ENCODE measurements at regions not wholly inside any gene's neighbourhood (a gene's known extent, or its start where the extent isn't known, plus 50 kb on each side); places are given as distances from the start of the nearest gene placed in this dataset.

DNA sequence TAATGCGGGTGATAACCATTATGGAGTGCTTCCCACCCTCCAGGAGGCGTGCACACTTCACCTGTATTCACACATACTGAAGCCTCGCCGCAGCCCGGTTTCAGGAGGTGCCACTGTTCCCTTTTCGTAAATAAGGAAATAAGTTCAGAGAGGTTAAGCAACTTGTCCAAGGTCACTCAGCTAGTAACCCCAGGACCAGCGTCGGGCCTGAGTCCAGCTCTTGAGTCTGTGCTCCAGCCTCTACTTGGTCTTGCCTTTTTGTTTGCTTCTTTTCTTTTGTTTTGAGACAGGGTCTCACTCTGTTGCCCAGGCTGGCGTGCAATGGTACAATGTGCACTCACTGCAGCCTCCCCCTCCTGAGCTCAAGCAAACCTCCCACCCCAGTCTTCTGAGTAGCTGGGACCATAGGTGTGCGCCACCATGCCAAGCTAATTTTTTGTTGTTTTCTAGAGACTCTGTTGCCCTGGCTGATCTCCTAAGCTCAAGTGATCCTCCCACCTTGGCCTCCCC lies 63.5 kb upstream of the CIBAR2 start:
- TF ChIP-seq CTCF (IDR thresholded peaks at IDR 0.05; ENCODE audit: low read depth, low read length) = no peak
- TF ChIP-seq EZH2phosphoT487 (IDR thresholded peaks at IDR 0.05; ENCODE audit: low read depth) = no peak
- H3K4me2 ChIP-seq (ENCODE audit: low read length) = no peak overlapping the region
- no peaks in the 10 kb centered on the region for H3K79me2 ChIP-seq (ENCODE audit: low read length)

DNA sequence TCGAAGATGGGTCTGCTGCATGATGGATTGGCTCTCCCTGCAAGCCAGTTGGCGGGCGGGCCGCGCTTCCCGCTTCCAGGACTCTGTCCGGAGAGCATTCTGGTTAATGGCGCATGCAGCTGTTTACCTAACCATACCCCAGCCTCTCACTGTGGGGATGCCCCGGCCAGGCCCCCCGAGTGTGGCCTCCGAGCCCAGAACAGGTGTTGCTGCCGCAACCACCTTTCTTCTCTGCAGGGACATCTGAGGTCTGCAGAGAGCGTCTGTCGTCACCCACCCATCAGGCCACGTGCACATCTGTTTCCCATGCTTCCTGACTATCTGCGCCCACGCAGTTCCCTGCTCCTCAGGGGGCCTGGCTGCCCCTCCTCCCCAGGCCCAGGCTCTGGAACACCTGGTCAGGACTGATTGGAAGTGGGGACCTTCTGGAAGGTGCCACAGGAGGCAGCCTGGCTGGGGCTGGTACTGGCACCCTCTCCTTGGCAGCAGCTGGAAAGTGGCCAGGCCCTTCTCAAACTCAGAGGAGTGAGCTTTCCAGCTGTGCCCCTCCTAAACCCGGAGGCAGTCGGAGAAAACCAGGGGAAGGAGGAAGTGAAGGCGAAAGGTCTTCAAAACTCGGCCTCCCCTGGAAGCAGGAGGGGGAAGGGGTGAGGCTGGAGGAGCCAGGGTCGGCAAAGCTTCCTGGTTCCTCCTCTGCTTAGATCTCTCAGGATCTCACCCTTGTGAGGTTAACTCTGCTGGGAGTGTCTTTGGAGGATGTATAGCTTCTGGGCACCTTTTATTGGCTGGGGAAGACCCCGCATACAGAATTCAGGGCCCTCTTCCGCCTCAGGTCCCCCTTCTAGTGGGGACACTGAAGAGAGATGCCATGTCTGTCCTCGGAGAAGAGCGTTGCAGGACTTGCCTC lies 64.5 kb upstream of the CIBAR2 start:
- no peak overlapping the region for H3K4me3 ChIP-seq (ENCODE audit: low read length)
- H3K27ac ChIP-seq (ENCODE audit: low read length) = no peak overlapping the region
- no peaks in the 10 kb centered on the region for H4K20me1 ChIP-seq (ENCODE audit: insufficient read depth, low read length)
- no peaks in the 10 kb centered on the region for H3K79me2 ChIP-seq (ENCODE audit: low read length)
- H2AFZ ChIP-seq (ENCODE audit: low read depth, low read length) = no peak overlapping the region
- H3K9me3 ChIP-seq (ENCODE audit: insufficient read depth, low read length) = no peaks in the 10 kb centered on the region
- H3K36me3 ChIP-seq (replicated peaks; ENCODE audit: low read depth, low read length) = no peaks in the 10 kb centered on the region
- H3K27me3 ChIP-seq (ENCODE audit: low read depth, low read length) = peaks cover 4% of the 10 kb centered on the region; the same call in 1 of the 2 replicates
- no peaks in the 10 kb centered on the region for H3K4me1 ChIP-seq (ENCODE audit: low read length)
- no peak overlapping the region for H3K4me2 ChIP-seq (ENCODE audit: low read length)
- TF ChIP-seq CTCF (IDR thresholded peaks at IDR 0.05; ENCODE audit: low read depth, low read length) (no peak), EZH2phosphoT487 (IDR thresholded peaks at IDR 0.05; ENCODE audit: low read depth) (no peak)
- H3K9ac ChIP-seq (ENCODE audit: low read length) = no peak overlapping the region

More for the DNA sequence above, 63.5 kb upstream of the CIBAR2 start:
- peaks cover 4% of the 10 kb centered on the region; the same call in 1 of the 2 replicates for H3K27me3 ChIP-seq (ENCODE audit: low read depth, low read length)
- H3K9ac ChIP-seq (ENCODE audit: low read length) = no peak overlapping the region
- H4K20me1 ChIP-seq (ENCODE audit: insufficient read depth, low read length) = no peaks in the 10 kb centered on the region
- no peaks in the 10 kb centered on the region for H3K4me1 ChIP-seq (ENCODE audit: low read length)
- H3K4me3 ChIP-seq (ENCODE audit: low read length) = no peak overlapping the region
- no peaks in the 10 kb centered on the region for H3K9me3 ChIP-seq (ENCODE audit: insufficient read depth, low read length)
- no peaks in the 10 kb centered on the region for H3K36me3 ChIP-seq (replicated peaks; ENCODE audit: low read depth, low read length)
- H3K27ac ChIP-seq (ENCODE audit: low read length) = no peak overlapping the region
- H2AFZ ChIP-seq (ENCODE audit: low read depth, low read length) = no peak overlapping the region

DNA sequence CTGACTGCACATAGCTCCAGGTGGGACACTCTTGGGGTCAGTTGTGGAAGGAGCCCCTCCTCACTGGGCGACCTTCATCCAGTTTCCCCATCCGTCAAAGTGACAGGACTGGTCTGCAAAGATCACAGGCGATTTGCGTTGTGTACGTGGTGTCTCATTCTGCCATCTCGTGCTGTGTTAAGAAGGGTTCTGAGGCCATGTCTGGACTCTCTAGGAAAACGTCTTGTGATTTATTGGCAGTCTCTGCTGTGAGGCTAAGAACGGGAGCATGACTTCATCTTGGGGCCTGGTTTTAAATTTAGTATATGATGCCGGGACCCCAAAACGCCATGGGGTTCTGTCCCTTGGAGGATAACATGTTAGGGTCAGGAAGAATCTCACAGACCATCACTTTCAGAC lies 65.2 kb upstream of the CIBAR2 start:
- no peak overlapping the region for H3K27ac ChIP-seq (ENCODE audit: low read length)
- H4K20me1 ChIP-seq (ENCODE audit: insufficient read depth, low read length) = no peaks in the 10 kb centered on the region
- H3K36me3 ChIP-seq (replicated peaks; ENCODE audit: low read depth, low read length) = no peaks in the 10 kb centered on the region
- no peak overlapping the region for H2AFZ ChIP-seq (ENCODE audit: low read depth, low read length)
- peaks cover 4% of the 10 kb centered on the region; the same call in 1 of the 2 replicates for H3K27me3 ChIP-seq (ENCODE audit: low read depth, low read length)
- no peaks in the 10 kb centered on the region for H3K9me3 ChIP-seq (ENCODE audit: insufficient read depth, low read length)
- H3K4me1 ChIP-seq (ENCODE audit: low read length) = no peaks in the 10 kb centered on the region
- H3K9ac ChIP-seq (ENCODE audit: low read length) = no peak overlapping the region
- TF ChIP-seq CTCF (IDR thresholded peaks at IDR 0.05; ENCODE audit: low read depth, low read length) (no peak), EZH2phosphoT487 (IDR thresholded peaks at IDR 0.05; ENCODE audit: low read depth) (no peak)
- no peak overlapping the region for H3K4me3 ChIP-seq (ENCODE audit: low read length)
- H3K79me2 ChIP-seq (ENCODE audit: low read length) = no peaks in the 10 kb centered on the region
- no peak overlapping the region for H3K4me2 ChIP-seq (ENCODE audit: low read length)

GRCh38 chr16:85178006-85178591 lies 65.8 kb upstream of the CIBAR2 start:
- H3K4me1 ChIP-seq (ENCODE audit: low read length) = no peaks in the 10 kb centered on the region
- no peak overlapping the region for H3K4me2 ChIP-seq (ENCODE audit: low read length)
- H4K20me1 ChIP-seq (ENCODE audit: insufficient read depth, low read length) = no peaks in the 10 kb centered on the region
- no peaks in the 10 kb centered on the region for H3K79me2 ChIP-seq (ENCODE audit: low read length)
- no peaks in the 10 kb centered on the region for H3K9me3 ChIP-seq (ENCODE audit: insufficient read depth, low read length)
- H3K27ac ChIP-seq (ENCODE audit: low read length) = no peak overlapping the region
- H3K27me3 ChIP-seq (ENCODE audit: low read depth, low read length) = peaks cover 4% of the 10 kb centered on the region; the same call in 1 of the 2 replicates
- no peaks in the 10 kb centered on the region for H3K36me3 ChIP-seq (replicated peaks; ENCODE audit: low read depth, low read length)
- H2AFZ ChIP-seq (ENCODE audit: low read depth, low read length) = no peak overlapping the region
- no peak overlapping the region for H3K4me3 ChIP-seq (ENCODE audit: low read length)
- TF ChIP-seq CTCF (IDR thresholded peaks at IDR 0.05; ENCODE audit: low read depth, low read length) (no peak), EZH2phosphoT487 (IDR thresholded peaks at IDR 0.05; ENCODE audit: low read depth) (no peak)
- H3K9ac ChIP-seq (ENCODE audit: low read length) = no peak overlapping the region
